ENCODE measurements at regions not wholly inside any gene's neighbourhood (a gene's known extent, or its start where the extent isn't known, plus 50 kb on each side); places are given as distances from the start of the nearest gene placed in this dataset.
A peak's percentile ranks its signal among the peaks of the same experiment; 100 is the strongest.

DNA sequence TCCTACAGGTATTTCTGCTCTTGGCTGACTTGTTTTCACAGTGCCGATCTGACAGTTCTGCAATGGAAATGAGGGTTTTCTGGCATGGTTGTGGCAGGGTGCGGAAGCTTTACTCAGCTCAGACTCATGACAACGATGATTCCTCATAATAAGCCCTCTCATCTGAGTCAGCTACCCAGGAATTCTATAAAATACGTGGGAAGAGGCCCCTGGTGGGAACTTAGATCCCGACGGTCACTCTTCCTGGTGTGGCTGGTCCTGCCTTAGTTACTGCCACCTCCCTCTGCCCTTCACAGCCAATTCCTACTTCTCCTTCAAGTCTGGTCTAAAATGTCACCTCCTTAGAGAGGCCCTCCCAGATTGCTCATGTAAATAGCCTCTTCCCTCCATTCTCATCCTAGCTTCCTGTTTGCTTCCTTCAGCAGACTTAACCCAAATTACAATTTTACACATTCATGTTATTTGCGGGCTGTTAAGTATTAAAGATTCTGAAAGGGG is 104.2 kb upstream of the MAP1LC3B2 start:
- no peak overlapping the region for H3K4me3 ChIP-seq (ENCODE audit: low read depth, low read length)
- H3K36me3 ChIP-seq (ENCODE audit: control insufficient read depth, insufficient read depth, low read length), result no peaks in the 10 kb centered on the region
- TF ChIP-seq, protein P1, sequence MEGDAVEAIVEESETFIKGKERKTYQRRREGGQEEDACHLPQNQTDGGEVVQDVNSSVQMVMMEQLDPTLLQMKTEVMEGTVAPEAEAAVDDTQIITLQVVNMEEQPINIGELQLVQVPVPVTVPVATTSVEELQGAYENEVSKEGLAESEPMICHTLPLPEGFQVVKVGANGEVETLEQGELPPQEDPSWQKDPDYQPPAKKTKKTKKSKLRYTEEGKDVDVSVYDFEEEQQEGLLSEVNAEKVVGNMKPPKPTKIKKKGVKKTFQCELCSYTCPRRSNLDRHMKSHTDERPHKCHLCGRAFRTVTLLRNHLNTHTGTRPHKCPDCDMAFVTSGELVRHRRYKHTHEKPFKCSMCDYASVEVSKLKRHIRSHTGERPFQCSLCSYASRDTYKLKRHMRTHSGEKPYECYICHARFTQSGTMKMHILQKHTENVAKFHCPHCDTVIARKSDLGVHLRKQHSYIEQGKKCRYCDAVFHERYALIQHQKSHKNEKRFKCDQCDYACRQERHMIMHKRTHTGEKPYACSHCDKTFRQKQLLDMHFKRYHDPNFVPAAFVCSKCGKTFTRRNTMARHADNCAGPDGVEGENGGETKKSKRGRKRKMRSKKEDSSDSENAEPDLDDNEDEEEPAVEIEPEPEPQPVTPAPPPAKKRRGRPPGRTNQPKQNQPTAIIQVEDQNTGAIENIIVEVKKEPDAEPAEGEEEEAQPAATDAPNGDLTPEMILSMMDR (IDR thresholded peaks at IDR 0.05; ENCODE audit: insufficient read depth, low read depth, low read length), result no peak
- CTCF ChIA-PET, result interaction anchor here (1.1 to 1.3 kb wide), 2 partner anchors 20 to 144 kb away, joined by 3 read pairs; no protein-coding TSS in a partner anchor
- POLR2A ChIA-PET, result interaction anchor here (1.5 kb wide), 1 partner anchor 21 kb away, joined by 18 read pairs; no protein-coding TSS in a partner anchor
- H3K27me3 ChIP-seq (ENCODE audit: control insufficient read depth, insufficient read depth, low read length), result no peaks in the 10 kb centered on the region
- peak; percentile 93 for DNase-seq (ENCODE audit: low read depth)

DNA sequence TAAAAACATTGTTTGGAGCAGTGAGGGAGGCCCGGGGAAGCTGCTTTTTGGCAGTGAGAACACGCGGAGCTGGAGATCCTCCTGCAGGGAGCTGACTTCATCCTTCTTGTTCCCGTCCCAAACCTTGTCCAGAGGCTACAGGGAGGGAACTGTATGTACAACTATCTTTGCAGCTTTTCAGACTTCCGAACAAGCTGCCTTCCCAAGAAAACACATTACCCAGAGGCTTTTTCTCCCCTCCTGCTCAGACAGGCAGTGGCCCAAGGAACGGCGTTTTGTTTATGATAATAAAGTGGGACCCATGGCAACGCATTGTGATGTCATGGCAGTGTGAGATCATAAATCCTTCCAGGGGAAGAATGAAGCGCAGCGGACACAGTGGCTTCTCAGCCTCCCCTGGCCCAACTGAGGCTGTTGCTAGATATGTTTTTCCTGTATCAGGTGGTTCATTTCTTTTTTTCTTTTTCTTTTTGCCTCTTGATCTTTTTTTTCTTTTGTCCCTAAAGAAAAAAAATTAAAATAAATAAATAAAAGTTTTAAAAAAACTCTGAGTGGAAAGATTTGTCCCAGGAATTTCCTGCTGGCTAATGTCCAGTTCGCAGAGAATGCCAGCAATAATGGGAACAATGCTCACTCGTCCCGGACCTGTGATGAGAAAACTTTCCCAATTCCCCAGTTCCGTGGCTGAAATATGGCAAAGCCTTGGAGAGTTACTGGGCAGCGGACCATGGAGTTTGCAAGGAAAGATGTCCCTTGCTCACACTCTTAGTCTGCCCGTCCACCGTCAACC is 103.4 kb upstream of the MAP1LC3B2 start:
- DNase-seq (ENCODE audit: low read depth), result peak; percentile 87
- ChIA-PET POLR2A (interaction anchor here (1.5 kb wide), 1 partner anchor 21 kb away, joined by 18 read pairs; no protein-coding TSS in a partner anchor), CTCF (interaction anchor here (1.1 to 1.3 kb wide), 2 partner anchors 21 to 143 kb away, joined by 3 read pairs; no protein-coding TSS in a partner anchor)
- no peaks in the 10 kb centered on the region for H3K27me3 ChIP-seq (ENCODE audit: control insufficient read depth, insufficient read depth, low read length)
- TF ChIP-seq, protein P1 (IDR thresholded peaks at IDR 0.05; ENCODE audit: insufficient read depth, low read depth, low read length), result no peak
- no peak overlapping the region for H3K4me3 ChIP-seq (ENCODE audit: low read depth, low read length)
- H3K36me3 ChIP-seq (ENCODE audit: control insufficient read depth, insufficient read depth, low read length), result no peaks in the 10 kb centered on the region

DNA sequence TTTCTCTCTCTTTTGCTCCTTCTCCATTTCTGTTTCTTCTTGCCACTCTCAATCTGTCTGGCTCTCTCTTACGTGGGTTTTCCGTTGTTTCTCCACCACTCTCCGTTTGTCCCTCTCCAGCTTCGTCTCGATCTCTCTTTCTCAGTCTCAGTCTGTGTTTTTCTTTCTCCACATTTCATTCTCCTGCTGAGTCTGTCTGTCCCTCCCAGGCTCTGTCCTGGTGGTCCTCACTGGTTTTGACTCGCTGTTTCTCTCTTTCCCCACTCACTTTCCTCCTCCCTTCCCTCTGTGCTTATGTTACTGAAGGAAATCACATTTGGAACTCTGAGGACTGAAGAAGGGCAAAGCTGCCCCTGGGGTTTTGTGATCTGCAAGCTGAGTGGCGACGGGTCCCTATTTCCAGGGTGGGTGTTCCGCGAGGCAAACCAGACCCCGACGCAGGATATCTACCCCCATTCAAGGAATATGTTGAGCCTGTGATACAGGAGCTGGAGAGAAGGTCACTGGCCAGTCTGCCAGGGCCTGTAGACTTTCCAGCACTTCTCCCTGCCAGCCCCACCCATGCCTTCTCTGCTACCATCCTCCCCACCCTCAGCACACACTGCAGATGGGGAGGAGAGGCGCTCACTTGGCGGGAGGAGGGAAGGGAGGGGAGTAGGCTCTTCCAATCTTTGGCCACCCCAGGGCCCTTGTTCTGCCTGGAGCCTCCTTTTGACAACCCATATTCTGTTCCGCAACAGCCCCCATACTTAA is 102.7 kb upstream of the MAP1LC3B2 start:
- CTCF ChIA-PET, result no interaction called here
- POLR2A ChIA-PET, result no interaction called here
- TF ChIP-seq, protein P1 (IDR thresholded peaks at IDR 0.05; ENCODE audit: insufficient read depth, low read depth, low read length), result no peak
- no peak overlapping the region for H3K4me3 ChIP-seq (ENCODE audit: low read depth, low read length)
- no peaks in the 10 kb centered on the region for H3K27me3 ChIP-seq (ENCODE audit: control insufficient read depth, insufficient read depth, low read length)
- H3K36me3 ChIP-seq (ENCODE audit: control insufficient read depth, insufficient read depth, low read length), result no peaks in the 10 kb centered on the region
- DNase-seq (ENCODE audit: low read depth), result no peak

DNA sequence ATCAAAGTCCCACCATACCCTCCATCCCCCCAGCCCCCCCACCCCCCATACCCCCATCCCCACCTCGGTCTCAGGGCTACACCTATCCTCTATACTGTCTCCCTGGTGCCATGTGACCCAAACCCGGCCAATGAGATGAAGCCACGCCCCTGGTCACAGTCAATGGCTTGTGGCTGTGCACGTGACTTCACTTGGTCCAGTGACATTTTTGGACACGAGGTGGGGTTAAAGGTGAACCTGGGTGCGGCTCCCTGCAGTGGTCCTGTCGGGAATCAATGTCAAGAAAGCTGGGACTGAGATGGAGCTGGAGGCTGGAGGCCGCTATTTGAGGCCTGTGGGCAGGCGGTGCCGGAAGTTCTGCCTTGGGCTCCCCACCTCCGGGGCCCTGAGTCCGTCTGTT is 100.7 kb upstream of the MAP1LC3B2 start:
- POLR2A ChIA-PET, result no interaction called here
- CTCF ChIA-PET, result interaction anchor here (0.5 to 0.9 kb wide), 2 partner anchors 11 to 33 kb away, joined by 3 read pairs; no protein-coding TSS in a partner anchor

More for the DNA sequence above, 100.7 kb upstream of the MAP1LC3B2 start:
- H3K27me3 ChIP-seq (ENCODE audit: control insufficient read depth, insufficient read depth, low read length), result no peaks in the 10 kb centered on the region
- no peak overlapping the region for H3K4me3 ChIP-seq (ENCODE audit: low read depth, low read length)
- H3K36me3 ChIP-seq (ENCODE audit: control insufficient read depth, insufficient read depth, low read length), result no peaks in the 10 kb centered on the region
- TF ChIP-seq, protein P1 (IDR thresholded peaks at IDR 0.05; ENCODE audit: insufficient read depth, low read depth, low read length), result no peak
- no peak for DNase-seq (ENCODE audit: low read depth)
